OCI-LY7 (cell line): ENCODE measurements at regions not wholly inside any gene's neighbourhood (a gene's known extent, or its start where the extent isn't known, plus 50 kb on each side); places are given as distances from the start of the nearest gene placed in this dataset.

Experiments used
- BruUV-seq: library from RNA; stranded (reverse); fragments of 400-500 nt; replicated peaks from 2 replicates; lab custom pipeline; 2021; lab: Mats Ljungman, UMichigan
- CTCF ChIA-PET: fragments of 300-600 bp; sonication (Branson Sonifier 250); formaldehyde crosslinking; loops from one replicate; lab custom pipeline; 2022; ENCODE audit warnings: antibody characterized with exemption; ENCODE audit not compliant: unreplicated experiment; lab: Charles Lee
- POLR2A ChIA-PET: fragments of 300-600 bp; sonication (Branson Sonifier 250); formaldehyde crosslinking; loops from one replicate; lab custom pipeline; 2022; ENCODE audit warnings: antibody characterized with exemption; lab: Charles Lee
- DNase-seq: peaks from one replicate; pipeline ENCODE4 v3.0.0-alpha.2; 2015; ENCODE audit warnings: low spot score
- H2AFZ ChIP-seq: fragments of 200-600 bp; sonication (generic), shearing (Covaris generic); 2 replicates; pipeline ENCODE4 v1.6.1; 2014; ENCODE audit warnings: mild to moderate bottlenecking, antibody characterized with exemption, low read length, moderate library complexity
- H3K27ac ChIP-seq: fragments of 200-600 bp; sonication (generic); 2 replicates; pipeline ENCODE4 v1.5.1; 2014; ENCODE audit warnings: mixed run types, low read depth, mild to moderate bottlenecking, moderate library complexity, low read length, inconsistent platforms; ENCODE audit not compliant: poor library complexity, severe bottlenecking
- H3K36me3 ChIP-seq: fragments of 200-600 bp; sonication (generic); 2 replicates; pipeline ENCODE4 v1.6.1; 2014; ENCODE audit warnings: mild to moderate bottlenecking, antibody characterized with exemption, low read length, moderate library complexity, mixed read lengths; ENCODE audit not compliant: insufficient read depth
- H3K4me1 ChIP-seq: fragments of 200-600 bp; sonication (generic); 2 replicates; pipeline ENCODE4 v1.5.1; 2014; ENCODE audit warnings: mild to moderate bottlenecking, low read length; ENCODE audit not compliant: insufficient read depth, poor library complexity, severe bottlenecking
- H3K4me2 ChIP-seq: fragments of 200-600 bp; sonication (generic); 2 replicates; pipeline ENCODE4 v1.6.1; 2014; ENCODE audit warnings: mild to moderate bottlenecking, low read length
- H3K4me3 ChIP-seq: fragments of 200-600 bp; sonication (generic); 2 replicates; pipeline ENCODE4 v1.5.1; 2014; ENCODE audit warnings: mild to moderate bottlenecking, low read depth, low read length; ENCODE audit not compliant: poor library complexity, severe bottlenecking
- H3K79me2 ChIP-seq: fragments of 200-600 bp; sonication (generic); 2 replicates; pipeline ENCODE4 v1.6.1; 2016; ENCODE audit warnings: low read depth, mild to moderate bottlenecking, low read length, moderate library complexity, mixed read lengths; ENCODE audit not compliant: insufficient read depth
- H3K9me2 ChIP-seq: fragments of 200-600 bp; sonication (generic); 2 replicates; pipeline ENCODE4 v1.6.1; 2016; ENCODE audit warnings: mild to moderate bottlenecking, low read length, mixed read lengths; ENCODE audit not compliant: insufficient read depth
- H3K9me3 ChIP-seq: fragments of 200-600 bp; sonication (generic); 2 replicates; pipeline ENCODE4 v1.6.1; 2014; ENCODE audit warnings: mild to moderate bottlenecking, mixed run types, low read length, mixed read lengths
- H4K20me1 ChIP-seq: fragments of 200-600 bp; sonication (generic); 2 replicates; pipeline ENCODE4 v1.6.1; 2014; ENCODE audit warnings: mild to moderate bottlenecking, antibody characterized with exemption, low read length, moderate library complexity, mixed read lengths; ENCODE audit not compliant: insufficient read depth
- CTCF ChIP-seq: fragments of 200-600 bp; sonication (generic); conservative IDR thresholded peaks from 2 replicates; pipeline ENCODE4 v1.5.1; 2014; ENCODE audit warnings: mild to moderate bottlenecking, antibody characterized with exemption, low read length, moderate library complexity, mixed read lengths
- EZH2phosphoT487 ChIP-seq: fragments of 200-600 bp; sonication (generic); IDR thresholded peaks from 2 replicates; pipeline ENCODE4 v1.6.1; 2018; ENCODE audit warnings: low read depth, borderline replicate concordance, mild to moderate bottlenecking, mixed run types, antibody characterized with exemption, low read length, moderate library complexity, mixed read lengths
- intact Hi-C: fragments of 100-400 bp; cut with micrococcal nuclease; formaldehyde crosslinking; loops from one replicate; pipeline ENCODE4 v1.10.0; 2022; ENCODE audit not compliant: unreplicated experiment

GRCh38 chr7:101733713-101734475 is 83.5 kb upstream of the CUX1 start:
- no TSS peak for BruUV-seq
- H3K79me2 ChIP-seq, result no peaks in the 10 kb centered on the region
- ChIA-PET CTCF (no interaction called here), POLR2A (interaction anchor here (0.7 kb wide), 1 partner anchor 10 kb away, joined by 3 read pairs; no protein-coding TSS in a partner anchor)
- H3K4me1 ChIP-seq, result peaks cover 18% of the 10 kb centered on the region
- TF ChIP-seq EZH2phosphoT487 (no peak), CTCF (no peak)
- no peak overlapping the region for H2AFZ ChIP-seq
- H3K4me3 ChIP-seq, result no peak overlapping the region
- no peak overlapping the region for H3K27ac ChIP-seq
- no peak overlapping the region for H3K4me2 ChIP-seq
- no peaks in the 10 kb centered on the region for H4K20me1 ChIP-seq
- H3K9me3 ChIP-seq, result no peaks in the 10 kb centered on the region
- no peaks in the 10 kb centered on the region for H3K36me3 ChIP-seq
- H3K9me2 ChIP-seq, result no peaks in the 10 kb centered on the region
- intact Hi-C loops, result no loop called here
- DNase-seq, result no peak

- Histone ChIP-seq H4K20me1 (no peaks in the 10 kb centered on the region), H2AFZ (peak overlapping the region; percentile 6; the same call in 1 of the 2 replicates), H3K36me3 (no peaks in the 10 kb centered on the region), H3K4me1 (peaks cover 40% of the 10 kb centered on the region), H3K9me2 (no peaks in the 10 kb centered on the region), H3K4me3 (peak overlapping the region; percentile 53), H3K27ac (no peak overlapping the region), H3K79me2 (no peaks in the 10 kb centered on the region), H3K9me3 (no peaks in the 10 kb centered on the region), H3K4me2 (peak overlapping the region; percentile 41; the same call in 1 of the 2 replicates)
- CTCF ChIA-PET, result no interaction called here
- POLR2A ChIA-PET, result interaction anchor here (0.6 kb wide), 2 partner anchors 73 to 527 kb away, joined by 3 to 6 read pairs; no protein-coding TSS in a partner anchor
- no TSS peak for BruUV-seq
- no peak for TF ChIP-seq CTCF
- no peak for TF ChIP-seq EZH2phosphoT487
- intact Hi-C loops, result no loop called here
- peak; percentile 71 for DNase-seq
These were observed 81.3 kb upstream of the CUX1 start for GRCh38 chr7:101736084-101736483.
